Endothelial cell (in vitro differentiated cells): ENCODE measurements at regions not wholly inside any gene's neighbourhood (a gene's known extent, or its start where the extent isn't known, plus 50 kb on each side); places are given as distances from the start of the nearest gene placed in this dataset.

Experiments
- DNase-seq: peaks from one replicate; pipeline ENCODE4 v3.0.0; 2021; ENCODE audit warnings: low spot score
- H3K27ac Mint-ChIP-seq: one replicate; pipeline ENCODE4 v1.8.0; 2021; ENCODE audit warnings: mixed read lengths, inconsistent platforms; ENCODE audit not compliant: unreplicated experiment
- H3K27me3 Mint-ChIP-seq: one replicate; pipeline ENCODE4 v1.8.0; 2021; ENCODE audit warnings: mild to moderate bottlenecking, moderate library complexity, mixed read lengths, inconsistent platforms; ENCODE audit not compliant: unreplicated experiment
- H3K36me3 Mint-ChIP-seq: one replicate; pipeline ENCODE4 v1.8.0; 2021; ENCODE audit warnings: mild to moderate bottlenecking, low read depth, mixed read lengths, inconsistent platforms; ENCODE audit not compliant: unreplicated experiment
- H3K4me1 Mint-ChIP-seq: one replicate; pipeline ENCODE4 v1.8.0; 2021; ENCODE audit warnings: mild to moderate bottlenecking, mixed read lengths, inconsistent platforms; ENCODE audit not compliant: unreplicated experiment
- H3K4me3 Mint-ChIP-seq: one replicate; pipeline ENCODE4 v1.8.0; 2021; ENCODE audit warnings: mild to moderate bottlenecking, mixed read lengths, inconsistent platforms; ENCODE audit not compliant: unreplicated experiment
- H3K9me3 Mint-ChIP-seq: one replicate; pipeline ENCODE4 v1.8.0; 2021; ENCODE audit warnings: mixed read lengths, inconsistent platforms; ENCODE audit not compliant: unreplicated experiment
- CTCF ChIP-seq: fragments of 200-600 bp; sonication (generic); IDR thresholded peaks from one replicate; pipeline ENCODE4 v1.5.0; 2021; ENCODE audit warnings: antibody characterized with exemption; ENCODE audit not compliant: unreplicated experiment

DNA sequence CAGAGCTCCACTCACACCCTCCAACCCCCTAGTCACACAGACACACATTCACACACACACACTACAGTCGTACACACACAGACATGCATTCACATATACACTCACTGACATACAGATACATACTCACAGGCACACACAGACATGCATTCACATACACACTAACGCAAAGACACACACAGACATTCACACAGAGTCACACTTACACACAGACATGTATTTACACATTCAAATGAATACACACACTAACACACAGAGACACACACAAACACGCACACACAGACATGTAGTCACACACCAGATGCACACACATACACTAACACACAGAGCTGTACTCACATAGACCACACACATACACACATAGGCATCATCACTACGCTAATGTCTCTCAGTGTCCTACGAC lies 58.0 kb upstream of the MYL10 start:
- no peak for DNase-seq
- peaks cover 4% of the 10 kb centered on the region for H3K4me1 Mint-ChIP-seq
- H3K36me3 Mint-ChIP-seq, result no peaks in the 10 kb centered on the region
- no peak overlapping the region for H3K4me3 Mint-ChIP-seq
- no peaks in the 10 kb centered on the region for H3K9me3 Mint-ChIP-seq
- H3K27me3 Mint-ChIP-seq, result peaks cover 1% of the 10 kb centered on the region
- no peak for TF ChIP-seq CTCF
- no peak overlapping the region for H3K27ac Mint-ChIP-seq

GRCh38 chr7:101687791-101688182 lies 58.7 kb upstream of the MYL10 start:
- peaks cover 1% of the 10 kb centered on the region for H3K27me3 Mint-ChIP-seq
- no peak for TF ChIP-seq CTCF
- no peaks in the 10 kb centered on the region for H3K36me3 Mint-ChIP-seq
- no peak overlapping the region for H3K27ac Mint-ChIP-seq
- no peak for DNase-seq
- peaks cover 5% of the 10 kb centered on the region for H3K4me1 Mint-ChIP-seq
- H3K9me3 Mint-ChIP-seq, result no peaks in the 10 kb centered on the region
- H3K4me3 Mint-ChIP-seq, result no peak overlapping the region

DNA sequence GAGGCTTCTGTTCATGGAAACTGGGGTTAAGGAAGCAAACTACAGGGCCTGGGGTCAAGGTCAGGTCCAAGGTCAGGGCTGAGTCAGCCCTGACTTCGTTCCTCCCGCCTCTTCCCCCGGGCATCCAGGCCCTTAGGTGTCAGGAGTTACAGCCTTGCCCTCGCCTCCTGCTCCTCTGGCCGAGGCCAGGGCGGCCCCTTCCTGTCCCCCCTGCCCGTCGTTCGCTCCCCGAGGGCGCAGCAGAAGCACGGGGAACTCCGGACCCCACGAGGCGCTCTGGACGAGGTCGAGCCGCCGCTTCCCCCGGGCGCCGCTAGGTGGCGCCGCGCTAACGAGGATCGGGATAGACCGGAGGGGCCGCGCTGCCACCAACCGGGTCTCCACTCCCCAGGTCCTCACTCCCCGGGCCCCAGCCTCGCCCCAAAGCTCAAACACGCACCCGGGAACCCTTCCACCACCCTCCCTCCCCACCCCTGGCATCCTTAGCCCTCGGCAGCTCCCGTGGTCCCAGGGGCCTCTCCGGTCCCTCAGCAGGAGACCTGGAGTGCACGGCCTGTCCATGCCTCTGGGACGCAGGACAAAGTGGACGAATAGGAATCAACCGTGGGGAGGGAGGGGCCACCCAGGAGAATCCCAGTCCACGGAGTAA lies 59.2 kb upstream of the MYL10 start:
- no peaks in the 10 kb centered on the region for H3K36me3 Mint-ChIP-seq
- no peak overlapping the region for H3K4me3 Mint-ChIP-seq
- peak; percentile 90 for DNase-seq
- no peak overlapping the region for H3K27ac Mint-ChIP-seq
- peak; percentile 99 for TF ChIP-seq CTCF
- H3K4me1 Mint-ChIP-seq, result peaks cover 5% of the 10 kb centered on the region
- peaks cover 3% of the 10 kb centered on the region for H3K27me3 Mint-ChIP-seq
- H3K9me3 Mint-ChIP-seq, result no peaks in the 10 kb centered on the region

DNA sequence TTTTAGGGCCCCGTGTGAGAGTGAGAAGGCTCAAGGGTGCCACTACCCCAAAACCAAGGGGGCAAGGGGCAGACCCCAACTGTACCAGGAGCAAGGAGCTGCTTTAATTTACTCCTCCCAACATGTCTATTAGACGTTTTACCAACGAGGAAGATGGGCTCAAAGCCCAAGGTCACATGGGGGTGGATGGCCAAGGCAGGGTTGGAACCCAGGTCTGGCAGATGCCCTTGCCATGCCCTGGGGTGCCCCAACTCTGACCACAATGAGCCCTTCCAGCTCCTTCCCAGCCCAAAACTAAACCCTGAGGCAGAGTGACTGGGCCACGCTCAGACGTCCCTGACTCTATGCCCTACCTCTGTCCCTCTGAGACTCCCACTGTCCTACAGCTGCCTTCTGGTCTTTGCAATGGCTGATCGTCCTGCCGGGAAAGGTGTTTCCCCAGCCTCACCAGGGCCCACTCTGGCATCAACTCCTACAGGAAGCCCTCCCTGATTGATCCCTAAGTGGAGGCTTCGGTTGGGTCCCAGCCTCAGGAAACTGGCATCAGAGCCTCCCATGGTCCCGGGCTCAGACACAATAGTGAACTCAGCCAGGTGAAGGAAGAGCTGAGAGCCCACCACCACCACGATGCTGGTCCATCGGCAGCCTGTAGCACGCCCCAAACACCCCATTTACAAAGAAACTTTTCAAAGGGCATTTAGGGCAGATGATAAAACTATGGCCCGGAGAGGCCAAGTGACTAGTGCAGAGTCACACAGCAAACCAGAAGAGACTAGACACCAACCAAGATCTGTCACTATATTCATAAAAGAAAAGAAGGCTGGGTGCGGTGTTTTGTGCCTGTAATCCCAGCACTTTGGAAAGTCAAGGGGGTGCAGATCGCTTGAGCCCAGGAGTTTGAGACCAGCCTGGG lies 60.2 kb upstream of the MYL10 start:
- H3K27ac Mint-ChIP-seq, result no peak overlapping the region
- peaks cover 5% of the 10 kb centered on the region for H3K4me1 Mint-ChIP-seq
- H3K36me3 Mint-ChIP-seq, result no peaks in the 10 kb centered on the region
- no peaks in the 10 kb centered on the region for H3K9me3 Mint-ChIP-seq
- TF ChIP-seq CTCF, result no peak
- no peak overlapping the region for H3K4me3 Mint-ChIP-seq
- DNase-seq, result no peak
- H3K27me3 Mint-ChIP-seq, result peaks cover 3% of the 10 kb centered on the region

DNA sequence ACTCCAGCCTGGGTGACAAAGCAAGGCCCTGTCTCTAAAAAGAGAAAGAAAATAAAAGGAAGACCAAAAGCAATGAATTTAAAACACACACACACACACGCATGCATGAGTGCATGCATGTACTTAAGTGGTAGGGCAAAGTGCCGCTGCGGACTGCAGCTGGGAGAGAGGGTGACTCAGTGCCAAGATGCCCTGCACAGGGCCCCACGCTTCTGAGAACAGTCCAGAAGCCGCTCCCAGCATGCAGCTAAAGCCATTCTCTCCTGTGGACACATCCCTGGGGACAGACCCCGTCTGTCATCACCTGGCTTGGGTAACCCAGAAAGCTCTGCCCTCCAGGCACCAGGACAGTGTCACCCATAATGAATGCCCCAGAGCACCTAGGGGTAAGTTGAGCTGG lies 61.0 kb upstream of the MYL10 start:
- Mint-ChIP-seq H3K27me3 (peaks cover 3% of the 10 kb centered on the region), H3K9me3 (no peaks in the 10 kb centered on the region), H3K27ac (no peak overlapping the region), H3K36me3 (no peaks in the 10 kb centered on the region), H3K4me3 (no peak overlapping the region), H3K4me1 (peaks cover 5% of the 10 kb centered on the region)
- no peak for DNase-seq
- TF ChIP-seq CTCF, result no peak
